Activated CD8-positive, alpha-beta T cell treated with anti-CD3 and anti-CD28 coated beads, Interleukin-2, amount 10 ng/mL, durations not matched to agents 7 days and 5 days (primary cell): ENCODE measurements at regions not wholly inside any gene's neighbourhood (a gene's known extent, or its start where the extent isn't known, plus 50 kb on each side); places are given as distances from the start of the nearest gene placed in this dataset.

Source experiments
- ATAC-seq: fragments of 150-1000 bp; cut with Tn5 transposase; one replicate; pipeline ENCODE4 v1.10.0; 2021; ENCODE audit warnings: moderate library complexity
- CTCF ChIA-PET: fragments of 350-600 bp; sonication (Branson Sonifier 250); formaldehyde crosslinking; loops from one replicate; lab custom pipeline; 2021; ENCODE audit warnings: antibody characterized with exemption; lab: Charles Lee
- POLR2A ChIA-PET: fragments of 350-600 bp; sonication (Branson Sonifier 250); formaldehyde crosslinking; loops from one replicate; lab custom pipeline; 2021; ENCODE audit warnings: antibody characterized with exemption; lab: Charles Lee
- DNase-seq: peaks from one replicate; pipeline ENCODE4 v3.0.0-alpha.2; 2020
- H3K27ac Mint-ChIP-seq: one replicate; pipeline ENCODE4 v1.8.0; 2021; ENCODE audit warnings: mild to moderate bottlenecking, mixed read lengths
- H3K27me3 Mint-ChIP-seq: one replicate; pipeline ENCODE4 v1.8.0; 2021; ENCODE audit warnings: low read depth, mixed read lengths
- H3K36me3 Mint-ChIP-seq: one replicate; pipeline ENCODE4 v1.8.0; 2021; ENCODE audit warnings: low read depth, mixed read lengths
- H3K4me1 Mint-ChIP-seq: one replicate; pipeline ENCODE4 v1.8.0; 2021; ENCODE audit warnings: low read depth, mixed read lengths
- H3K4me3 Mint-ChIP-seq: one replicate; pipeline ENCODE4 v1.8.0; 2021; ENCODE audit warnings: mild to moderate bottlenecking, mixed read lengths
- H3K9me3 Mint-ChIP-seq: one replicate; pipeline ENCODE4 v1.8.0; 2022; ENCODE audit warnings: mixed read lengths; ENCODE audit not compliant: insufficient read depth

DNA sequence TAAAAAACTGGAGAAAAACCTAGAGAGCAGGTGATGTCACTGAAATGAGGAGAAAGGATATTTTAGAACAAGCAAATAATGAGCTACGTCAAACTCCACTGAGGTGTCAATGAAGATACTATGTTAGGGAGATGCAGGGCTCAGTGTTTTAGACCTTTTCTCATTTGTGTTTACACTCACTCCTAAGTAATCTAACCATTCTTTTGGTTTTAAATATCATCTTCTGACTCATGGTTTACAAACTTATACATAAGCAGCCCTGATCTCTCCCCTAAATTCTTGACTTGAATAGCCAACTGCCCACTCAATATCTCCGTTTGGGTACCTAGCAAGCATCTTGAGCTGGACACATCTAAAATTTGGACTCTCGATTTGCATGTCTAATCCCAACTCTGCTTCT, 272.4 kb downstream of the MEF2C start:
- Mint-ChIP-seq H3K36me3 (no peaks in the 10 kb centered on the region), H3K27me3 (peaks cover 2% of the 10 kb centered on the region), H3K9me3 (peaks cover 5% of the 10 kb centered on the region), H3K4me1 (no peaks in the 10 kb centered on the region), H3K4me3 (no peak overlapping the region), H3K27ac (no peak overlapping the region)
- no peak for DNase-seq
- ATAC-seq = no peak
- ChIA-PET POLR2A (no interaction called here), CTCF (interaction anchor here (1.4 kb wide), 1 partner anchor 8 kb away, joined by 4 read pairs; no protein-coding TSS in a partner anchor)

- Mint-ChIP-seq H3K4me1 (no peaks in the 10 kb centered on the region), H3K36me3 (no peaks in the 10 kb centered on the region), H3K27me3 (peaks cover 2% of the 10 kb centered on the region), H3K9me3 (no peaks in the 10 kb centered on the region), H3K27ac (no peak overlapping the region), H3K4me3 (no peak overlapping the region)
- ATAC-seq (no peak), DNase-seq (no peak)
- POLR2A ChIA-PET = no interaction called here
- CTCF ChIA-PET = no interaction called here
These were observed 275.5 kb downstream of the MEF2C start for GRCh38 chr5:88607492-88607891.

- no peak for ATAC-seq
- Mint-ChIP-seq H3K9me3 (no peaks in the 10 kb centered on the region), H3K27me3 (peaks cover 2% of the 10 kb centered on the region), H3K36me3 (no peaks in the 10 kb centered on the region), H3K27ac (no peak overlapping the region), H3K4me3 (no peak overlapping the region), H3K4me1 (no peaks in the 10 kb centered on the region)
- no peak for DNase-seq
- CTCF ChIA-PET = no interaction called here
- POLR2A ChIA-PET = no interaction called here
These were observed 276.4 kb downstream of the MEF2C start for GRCh38 chr5:88606626-88607025.

GRCh38 chr5:88606173-88606572, 276.8 kb downstream of the MEF2C start:
- H3K9me3 Mint-ChIP-seq = no peaks in the 10 kb centered on the region
- ChIA-PET CTCF (no interaction called here), POLR2A (no interaction called here)
- ATAC-seq = no peak
- H3K27ac Mint-ChIP-seq = no peak overlapping the region
- no peak overlapping the region for H3K4me3 Mint-ChIP-seq
- H3K36me3 Mint-ChIP-seq = no peaks in the 10 kb centered on the region
- no peak for DNase-seq
- no peaks in the 10 kb centered on the region for H3K4me1 Mint-ChIP-seq
- no peaks in the 10 kb centered on the region for H3K27me3 Mint-ChIP-seq

- Mint-ChIP-seq H3K4me1 (no peaks in the 10 kb centered on the region), H3K27ac (no peak overlapping the region), H3K9me3 (no peaks in the 10 kb centered on the region), H3K36me3 (no peaks in the 10 kb centered on the region), H3K27me3 (no peaks in the 10 kb centered on the region), H3K4me3 (no peak overlapping the region)
- ChIA-PET POLR2A (no interaction called here), CTCF (interaction anchor here (0.7 to 1.4 kb wide), 6 partner anchors 9 to 819 kb away, joined by 3 to 7 read pairs (median 4); no protein-coding TSS in a partner anchor)
- ATAC-seq (no peak), DNase-seq (peak; percentile 45)
These were observed 280.4 kb downstream of the MEF2C start for GRCh38 chr5:88602584-88602983.

DNA sequence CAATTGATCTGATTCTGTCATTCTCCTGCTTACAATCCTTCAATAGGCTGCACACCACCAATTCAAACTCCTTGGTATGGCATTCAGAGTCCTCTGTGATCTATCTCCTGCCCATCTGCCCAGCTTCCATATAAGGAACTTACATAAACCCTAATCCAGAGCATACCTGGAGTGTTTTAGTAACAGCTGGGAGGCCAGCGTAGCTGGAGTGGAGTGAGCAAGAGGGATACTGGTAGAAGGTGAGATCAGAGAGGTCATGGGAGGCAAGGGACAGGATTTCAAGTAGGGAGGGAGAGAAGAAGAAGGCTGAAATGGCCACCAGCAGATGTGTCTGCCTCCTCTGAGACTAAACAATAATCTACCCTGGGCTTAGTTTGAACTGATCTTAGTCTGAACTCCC, 288.5 kb downstream of the MEF2C start:
- ChIA-PET CTCF (no interaction called here), POLR2A (no interaction called here)
- Mint-ChIP-seq H3K9me3 (no peaks in the 10 kb centered on the region), H3K4me3 (no peak overlapping the region), H3K4me1 (no peaks in the 10 kb centered on the region), H3K27ac (no peak overlapping the region), H3K27me3 (peaks cover 5% of the 10 kb centered on the region), H3K36me3 (no peaks in the 10 kb centered on the region)
- no peak for ATAC-seq
- no peak for DNase-seq

GRCh38 chr5:88588609-88589008, 294.4 kb downstream of the MEF2C start:
- DNase-seq (no peak), ATAC-seq (no peak)
- H3K4me1 Mint-ChIP-seq = no peaks in the 10 kb centered on the region
- ChIA-PET POLR2A (no interaction called here), CTCF (no interaction called here)
- no peaks in the 10 kb centered on the region for H3K9me3 Mint-ChIP-seq
- no peak overlapping the region for H3K27ac Mint-ChIP-seq
- H3K27me3 Mint-ChIP-seq = peaks cover 5% of the 10 kb centered on the region
- no peak overlapping the region for H3K4me3 Mint-ChIP-seq
- no peaks in the 10 kb centered on the region for H3K36me3 Mint-ChIP-seq

- CTCF ChIA-PET = interaction anchor here (1.9 kb wide), 1 partner anchor 19 kb away, joined by 7 read pairs; no protein-coding TSS in a partner anchor
- no peaks in the 10 kb centered on the region for H3K4me1 Mint-ChIP-seq
- no peak overlapping the region for H3K27ac Mint-ChIP-seq
- H3K27me3 Mint-ChIP-seq = no peaks in the 10 kb centered on the region
- no peak for ATAC-seq
- no peak overlapping the region for H3K4me3 Mint-ChIP-seq
- no peaks in the 10 kb centered on the region for H3K9me3 Mint-ChIP-seq
- H3K36me3 Mint-ChIP-seq = no peaks in the 10 kb centered on the region
- POLR2A ChIA-PET = no interaction called here
- no peak for DNase-seq
These were observed 299.5 kb downstream of the MEF2C start for GRCh38 chr5:88583471-88583870.

DNA sequence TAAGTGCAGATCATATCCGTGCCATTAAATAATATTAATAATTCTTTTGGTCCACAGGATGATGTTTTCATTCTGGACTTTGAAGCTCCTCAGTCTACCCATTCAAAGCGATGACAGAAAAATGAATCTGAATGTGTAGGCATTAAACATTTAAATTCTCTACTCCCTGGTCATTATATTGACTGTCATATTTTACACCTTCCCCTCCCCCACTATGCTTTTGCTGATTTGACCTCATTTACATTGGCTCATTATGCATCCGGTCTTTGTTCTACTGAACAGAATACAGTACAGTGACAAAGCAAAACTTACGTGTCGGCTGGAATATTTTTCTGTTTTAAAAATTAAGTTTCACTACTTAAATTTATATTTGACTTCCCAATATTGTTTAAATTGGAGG, 289.7 kb upstream of the TMEM161B start:
- no peak overlapping the region for H3K27ac Mint-ChIP-seq
- no peak for ATAC-seq
- H3K9me3 Mint-ChIP-seq = no peaks in the 10 kb centered on the region
- no peaks in the 10 kb centered on the region for H3K36me3 Mint-ChIP-seq
- ChIA-PET CTCF (no interaction called here), POLR2A (no interaction called here)
- DNase-seq = no peak
- H3K4me3 Mint-ChIP-seq = no peak overlapping the region
- peaks cover 4% of the 10 kb centered on the region for H3K4me1 Mint-ChIP-seq
- peaks cover 8% of the 10 kb centered on the region for H3K27me3 Mint-ChIP-seq

DNA sequence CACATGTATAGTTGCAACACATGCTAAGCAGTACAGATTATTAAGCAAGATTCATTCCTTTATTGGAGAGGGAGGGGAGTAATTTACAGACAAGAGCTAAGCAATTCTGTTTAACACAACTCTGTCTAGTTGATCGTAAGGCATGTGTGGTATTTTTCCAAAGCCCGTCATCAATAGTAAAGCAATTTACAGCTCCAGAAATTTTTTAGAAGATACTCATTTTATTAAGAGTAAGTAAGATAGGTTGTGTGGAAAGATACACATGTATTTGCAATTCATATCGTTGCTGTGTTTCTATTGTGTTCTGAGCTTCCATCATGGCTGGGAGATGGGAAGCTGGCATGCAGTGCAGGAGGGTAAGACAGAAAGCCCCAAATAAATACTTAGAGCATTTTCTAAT, 289.2 kb upstream of the TMEM161B start:
- ATAC-seq (no peak), DNase-seq (no peak)
- CTCF ChIA-PET = no interaction called here
- Mint-ChIP-seq H3K27me3 (peaks cover 8% of the 10 kb centered on the region), H3K4me3 (no peak overlapping the region), H3K4me1 (peaks cover 4% of the 10 kb centered on the region), H3K9me3 (no peaks in the 10 kb centered on the region), H3K36me3 (no peaks in the 10 kb centered on the region), H3K27ac (no peak overlapping the region)
- POLR2A ChIA-PET = no interaction called here

DNA sequence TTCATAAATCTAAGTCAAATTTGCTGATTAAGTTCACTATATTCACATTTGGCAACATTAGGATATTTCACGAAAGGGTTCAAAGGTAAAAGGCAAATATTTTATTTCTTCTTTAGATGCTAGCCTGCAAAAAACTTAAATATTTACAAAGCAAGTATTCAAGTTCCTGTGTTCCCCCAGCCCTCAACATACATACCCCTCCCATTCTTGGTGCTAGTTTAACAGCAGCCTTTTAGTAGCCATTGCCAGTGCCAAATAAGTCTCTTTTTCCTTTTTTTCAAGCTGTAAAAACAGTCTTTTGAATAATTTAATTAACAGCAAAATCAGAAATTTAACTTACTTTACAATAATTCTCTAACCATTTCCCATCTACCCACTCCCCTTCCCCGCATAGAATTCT, 288.5 kb upstream of the TMEM161B start:
- DNase-seq (no peak), ATAC-seq (no peak)
- peaks cover 8% of the 10 kb centered on the region for H3K27me3 Mint-ChIP-seq
- H3K36me3 Mint-ChIP-seq = no peaks in the 10 kb centered on the region
- no peak overlapping the region for H3K27ac Mint-ChIP-seq
- ChIA-PET CTCF (no interaction called here), POLR2A (no interaction called here)
- peaks cover 4% of the 10 kb centered on the region for H3K4me1 Mint-ChIP-seq
- no peaks in the 10 kb centered on the region for H3K9me3 Mint-ChIP-seq
- H3K4me3 Mint-ChIP-seq = no peak overlapping the region

DNA sequence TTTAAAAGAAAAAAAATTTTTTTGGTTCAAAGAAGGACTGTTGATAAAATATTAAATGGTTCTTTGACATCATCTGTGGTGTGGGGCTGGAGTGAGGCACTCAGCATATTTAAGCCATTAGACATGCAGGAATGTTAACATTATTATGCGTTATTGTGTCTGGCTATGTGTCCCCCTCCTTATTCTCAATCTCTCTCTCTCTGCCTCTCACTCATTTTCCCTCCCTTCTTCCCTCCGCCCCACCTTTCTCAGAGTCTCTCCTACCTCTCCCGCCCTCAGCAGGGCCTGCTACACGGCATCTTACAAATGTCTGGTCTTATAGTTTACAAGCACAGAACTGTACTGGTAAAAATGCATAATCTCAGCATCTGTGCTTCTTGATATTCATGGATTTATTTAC, 287.8 kb upstream of the TMEM161B start:
- no peak for ATAC-seq
- H3K27me3 Mint-ChIP-seq = peaks cover 8% of the 10 kb centered on the region
- ChIA-PET POLR2A (no interaction called here), CTCF (no interaction called here)
- no peak overlapping the region for H3K4me3 Mint-ChIP-seq
- H3K4me1 Mint-ChIP-seq = peaks cover 4% of the 10 kb centered on the region
- DNase-seq = no peak
- H3K36me3 Mint-ChIP-seq = no peaks in the 10 kb centered on the region
- H3K27ac Mint-ChIP-seq = no peak overlapping the region
- H3K9me3 Mint-ChIP-seq = no peaks in the 10 kb centered on the region

GRCh38 chr5:88555674-88556073, 287.0 kb upstream of the TMEM161B start:
- peaks cover 8% of the 10 kb centered on the region for H3K27me3 Mint-ChIP-seq
- ATAC-seq = no peak
- H3K4me1 Mint-ChIP-seq = peaks cover 4% of the 10 kb centered on the region
- ChIA-PET CTCF (no interaction called here), POLR2A (no interaction called here)
- H3K36me3 Mint-ChIP-seq = no peaks in the 10 kb centered on the region
- no peak for DNase-seq
- H3K27ac Mint-ChIP-seq = no peak overlapping the region
- no peak overlapping the region for H3K4me3 Mint-ChIP-seq
- no peaks in the 10 kb centered on the region for H3K9me3 Mint-ChIP-seq
